ENCODE measurements at regions not wholly inside any gene's neighbourhood (a gene's known extent, or its start where the extent isn't known, plus 50 kb on each side); places are given as distances from the start of the nearest gene placed in this dataset.

DNA sequence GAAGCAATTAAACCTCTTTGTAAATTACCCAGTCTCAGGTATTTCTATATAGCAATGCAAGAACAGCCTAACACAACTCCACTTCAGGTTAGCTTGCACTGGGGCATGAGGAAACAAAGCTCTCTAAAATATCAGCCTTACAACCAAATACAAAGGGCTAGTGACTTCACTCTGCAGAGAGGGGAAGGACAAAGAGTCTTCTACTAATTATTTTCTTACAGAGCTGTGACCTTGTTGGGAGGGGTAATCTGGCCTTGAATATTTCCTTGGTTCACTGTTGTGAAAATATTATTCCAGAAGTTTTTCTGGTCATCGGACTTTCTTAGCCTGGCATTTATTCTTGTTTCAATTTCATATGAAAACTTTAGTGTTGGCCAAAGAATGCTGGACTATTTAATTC, 334.4 kb upstream of the CTNNB1 start:
- H2AFZ ChIP-seq (ENCODE audit: low read length), result no peak overlapping the region
- H3K9me3 ChIP-seq (ENCODE audit: low read length), result no peaks in the 10 kb centered on the region
- TF ChIP-seq EZH2phosphoT487 (IDR thresholded peaks at IDR 0.05; ENCODE audit: borderline replicate concordance, low read depth, low read length), result no peak
- TF ChIP-seq, protein P1, sequence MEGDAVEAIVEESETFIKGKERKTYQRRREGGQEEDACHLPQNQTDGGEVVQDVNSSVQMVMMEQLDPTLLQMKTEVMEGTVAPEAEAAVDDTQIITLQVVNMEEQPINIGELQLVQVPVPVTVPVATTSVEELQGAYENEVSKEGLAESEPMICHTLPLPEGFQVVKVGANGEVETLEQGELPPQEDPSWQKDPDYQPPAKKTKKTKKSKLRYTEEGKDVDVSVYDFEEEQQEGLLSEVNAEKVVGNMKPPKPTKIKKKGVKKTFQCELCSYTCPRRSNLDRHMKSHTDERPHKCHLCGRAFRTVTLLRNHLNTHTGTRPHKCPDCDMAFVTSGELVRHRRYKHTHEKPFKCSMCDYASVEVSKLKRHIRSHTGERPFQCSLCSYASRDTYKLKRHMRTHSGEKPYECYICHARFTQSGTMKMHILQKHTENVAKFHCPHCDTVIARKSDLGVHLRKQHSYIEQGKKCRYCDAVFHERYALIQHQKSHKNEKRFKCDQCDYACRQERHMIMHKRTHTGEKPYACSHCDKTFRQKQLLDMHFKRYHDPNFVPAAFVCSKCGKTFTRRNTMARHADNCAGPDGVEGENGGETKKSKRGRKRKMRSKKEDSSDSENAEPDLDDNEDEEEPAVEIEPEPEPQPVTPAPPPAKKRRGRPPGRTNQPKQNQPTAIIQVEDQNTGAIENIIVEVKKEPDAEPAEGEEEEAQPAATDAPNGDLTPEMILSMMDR (conservative IDR thresholded peaks at IDR 0.05; ENCODE audit: low read length), result no peak
- no peak overlapping the region for H3K4me3 ChIP-seq (ENCODE audit: low read depth, low read length, poor library complexity, severe bottlenecking)
- no peaks in the 10 kb centered on the region for H3K4me1 ChIP-seq (ENCODE audit: insufficient read depth, low read length, poor library complexity, severe bottlenecking)
- no peaks in the 10 kb centered on the region for H3K36me3 ChIP-seq (ENCODE audit: insufficient read depth, low read length)
- intact Hi-C loops (cut with micrococcal nuclease; ENCODE audit: unreplicated experiment), result no loop called here
- DNase-seq (ENCODE audit: low spot score), result no peak
- no peak overlapping the region for H3K4me2 ChIP-seq (ENCODE audit: low read length)
- H3K27ac ChIP-seq (ENCODE audit: low read depth, low read length, poor library complexity, severe bottlenecking), result no peak overlapping the region
- CTCF ChIA-PET (ENCODE audit: unreplicated experiment), result no interaction called here
- no peaks in the 10 kb centered on the region for H3K79me2 ChIP-seq (ENCODE audit: insufficient read depth, low read depth, low read length)
- POLR2A ChIA-PET, result no interaction called here
- BruUV-seq (replicated peaks), result no TSS peak
- H4K20me1 ChIP-seq (ENCODE audit: insufficient read depth, low read length), result no peaks in the 10 kb centered on the region
- H3K9me2 ChIP-seq (ENCODE audit: insufficient read depth, low read length), result no peaks in the 10 kb centered on the region

DNA sequence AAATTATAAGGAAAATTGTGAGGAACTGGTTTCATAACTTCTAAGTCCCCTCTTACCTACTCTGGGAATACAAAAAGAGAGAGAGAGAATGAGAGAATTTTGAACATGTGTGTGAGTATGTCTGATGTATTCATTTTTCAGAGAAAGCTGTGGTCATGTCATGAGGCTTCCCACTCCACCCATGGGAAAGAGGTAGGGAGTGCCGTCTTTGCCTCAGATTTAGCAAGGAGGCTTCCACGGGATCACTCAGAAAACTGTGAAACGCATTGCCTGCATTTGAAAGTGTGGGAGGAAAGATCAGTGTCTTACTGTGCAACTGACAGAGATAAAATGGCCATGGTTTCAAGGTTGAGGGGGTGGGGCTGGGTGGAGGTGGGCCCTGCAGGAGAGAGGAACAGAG, 331.5 kb upstream of the CTNNB1 start:
- Histone ChIP-seq H3K4me3 (ENCODE audit: low read depth, low read length, poor library complexity, severe bottlenecking) (no peak overlapping the region), H4K20me1 (ENCODE audit: insufficient read depth, low read length) (no peaks in the 10 kb centered on the region), H3K27ac (ENCODE audit: low read depth, low read length, poor library complexity, severe bottlenecking) (no peak overlapping the region), H3K4me1 (ENCODE audit: insufficient read depth, low read length, poor library complexity, severe bottlenecking) (no peaks in the 10 kb centered on the region), H3K36me3 (ENCODE audit: insufficient read depth, low read length) (no peaks in the 10 kb centered on the region), H3K9me3 (ENCODE audit: low read length) (no peaks in the 10 kb centered on the region), H3K79me2 (ENCODE audit: insufficient read depth, low read depth, low read length) (no peaks in the 10 kb centered on the region), H3K9me2 (ENCODE audit: insufficient read depth, low read length) (no peaks in the 10 kb centered on the region), H3K4me2 (ENCODE audit: low read length) (no peak overlapping the region), H2AFZ (ENCODE audit: low read length) (no peak overlapping the region)
- DNase-seq (ENCODE audit: low spot score), result no peak
- intact Hi-C loops (cut with micrococcal nuclease; ENCODE audit: unreplicated experiment), result no loop called here
- ChIA-PET POLR2A (interaction anchor here (0.7 kb wide), 1 partner anchor 1520 kb away, joined by 3 read pairs; no protein-coding TSS in a partner anchor), CTCF (ENCODE audit: unreplicated experiment) (no interaction called here)
- no TSS peak for BruUV-seq (replicated peaks)
- TF ChIP-seq EZH2phosphoT487 (IDR thresholded peaks at IDR 0.05; ENCODE audit: borderline replicate concordance, low read depth, low read length), result no peak
- TF ChIP-seq, protein P1 (conservative IDR thresholded peaks at IDR 0.05; ENCODE audit: low read length), result no peak

GRCh38 chr3:40869013-40869412, 330.3 kb upstream of the CTNNB1 start:
- no TSS peak for BruUV-seq (replicated peaks)
- H3K4me3 ChIP-seq (ENCODE audit: low read depth, low read length, poor library complexity, severe bottlenecking), result no peak overlapping the region
- H3K9me2 ChIP-seq (ENCODE audit: insufficient read depth, low read length), result no peaks in the 10 kb centered on the region
- no peak overlapping the region for H2AFZ ChIP-seq (ENCODE audit: low read length)
- intact Hi-C loops (cut with micrococcal nuclease; ENCODE audit: unreplicated experiment), result no loop called here
- H3K36me3 ChIP-seq (ENCODE audit: insufficient read depth, low read length), result no peaks in the 10 kb centered on the region
- no peaks in the 10 kb centered on the region for H3K9me3 ChIP-seq (ENCODE audit: low read length)
- no peak for TF ChIP-seq EZH2phosphoT487 (IDR thresholded peaks at IDR 0.05; ENCODE audit: borderline replicate concordance, low read depth, low read length)
- TF ChIP-seq, protein P1 (conservative IDR thresholded peaks at IDR 0.05; ENCODE audit: low read length), result no peak
- ChIA-PET POLR2A (interaction anchor here (0.6 to 1.1 kb wide), 2 partner anchors 13 to 144 kb away, joined by 3 read pairs; no protein-coding TSS in a partner anchor), CTCF (ENCODE audit: unreplicated experiment) (no interaction called here)
- H3K79me2 ChIP-seq (ENCODE audit: insufficient read depth, low read depth, low read length), result no peaks in the 10 kb centered on the region
- H4K20me1 ChIP-seq (ENCODE audit: insufficient read depth, low read length), result no peaks in the 10 kb centered on the region
- H3K27ac ChIP-seq (ENCODE audit: low read depth, low read length, poor library complexity, severe bottlenecking), result no peak overlapping the region
- H3K4me1 ChIP-seq (ENCODE audit: insufficient read depth, low read length, poor library complexity, severe bottlenecking), result no peaks in the 10 kb centered on the region
- DNase-seq (ENCODE audit: low spot score), result no peak
- no peak overlapping the region for H3K4me2 ChIP-seq (ENCODE audit: low read length)

Data from OCI-LY7 (cell line).